Muscle of back (tissue), 3 donors: ENCODE measurements at regions not wholly inside any gene's neighbourhood (a gene's known extent, or its start where the extent isn't known, plus 50 kb on each side); places are given as distances from the start of the nearest gene placed in this dataset.
A peak's percentile ranks its signal among the peaks of the same experiment; 100 is the strongest.

Experiments used
- DNase-seq, 3 donors: peaks; one replicate each; pipeline versions ENCODE4 v3.0.0 to v3.0.0-alpha.2; 2013

- DNase-seq = no peak
Observed at GRCh38 chr16:51474414-51475091, 323.5 kb upstream of the SALL1 start.

DNA sequence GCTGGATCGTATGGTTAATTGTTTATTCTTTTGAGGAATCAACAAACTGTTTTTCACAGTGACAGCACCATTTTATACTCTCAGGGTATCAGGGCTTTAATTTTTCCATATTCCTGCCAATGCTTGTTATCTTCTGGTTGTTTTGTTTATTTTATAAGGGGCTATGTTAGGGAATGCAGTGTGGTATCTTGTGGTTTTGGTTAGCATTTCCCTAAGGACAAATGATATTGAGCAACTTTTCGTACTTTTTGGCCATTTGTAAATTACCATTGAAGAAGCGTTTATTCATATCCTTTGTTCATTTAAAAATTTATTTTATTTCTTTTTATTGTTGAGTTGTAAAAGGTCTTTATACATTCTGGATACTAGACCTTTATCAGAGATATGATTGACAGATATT is 322.0 kb upstream of the SALL1 start:
- DNase-seq = no peak

GRCh38 chr16:51470492-51470891 is 319.4 kb upstream of the SALL1 start:
- no peak for DNase-seq

DNA sequence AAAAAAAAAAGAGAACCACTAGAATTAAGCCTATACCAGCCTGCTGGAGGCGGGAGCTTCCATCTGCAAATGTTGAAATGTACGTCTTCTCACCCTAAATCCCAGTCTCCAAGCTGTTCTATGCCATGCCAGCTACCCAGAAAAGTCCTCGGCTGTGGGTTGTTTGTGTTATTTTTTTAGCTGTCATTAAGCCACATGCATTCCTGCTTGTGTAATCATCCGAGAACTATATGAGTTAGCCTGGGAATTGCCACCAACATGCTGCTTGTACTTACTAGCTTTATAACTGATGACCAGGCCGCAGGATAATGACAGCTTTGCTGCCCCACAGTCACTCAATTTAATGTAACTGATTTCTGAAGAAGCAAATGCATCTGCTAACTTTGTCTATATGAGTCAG is 313.9 kb upstream of the SALL1 start:
- peak in 1 of 3 donors; percentile 14 for DNase-seq

DNA sequence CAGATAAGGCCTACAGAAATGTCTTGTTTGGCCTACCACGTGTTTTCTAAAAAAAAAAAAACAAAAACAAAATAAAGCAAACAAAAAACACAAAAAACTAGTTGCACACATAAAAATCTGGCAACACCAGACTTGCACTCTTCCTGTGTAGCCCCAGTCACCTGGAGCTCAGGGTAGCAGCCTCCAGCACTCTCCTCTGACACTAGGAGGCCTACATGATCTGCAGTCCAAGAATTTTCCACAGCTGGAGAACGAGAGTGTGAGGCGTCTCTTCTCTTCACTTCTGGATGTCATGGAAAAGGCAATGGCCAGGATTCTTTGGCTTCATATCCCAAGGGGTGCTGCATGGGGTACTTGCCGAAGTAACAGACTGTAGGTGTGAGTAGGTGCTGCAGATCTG is 310.2 kb upstream of the SALL1 start:
- no peak for DNase-seq

- DNase-seq = no peak
Observed at GRCh38 chr16:51458356-51459140, 307.5 kb upstream of the SALL1 start.

DNA sequence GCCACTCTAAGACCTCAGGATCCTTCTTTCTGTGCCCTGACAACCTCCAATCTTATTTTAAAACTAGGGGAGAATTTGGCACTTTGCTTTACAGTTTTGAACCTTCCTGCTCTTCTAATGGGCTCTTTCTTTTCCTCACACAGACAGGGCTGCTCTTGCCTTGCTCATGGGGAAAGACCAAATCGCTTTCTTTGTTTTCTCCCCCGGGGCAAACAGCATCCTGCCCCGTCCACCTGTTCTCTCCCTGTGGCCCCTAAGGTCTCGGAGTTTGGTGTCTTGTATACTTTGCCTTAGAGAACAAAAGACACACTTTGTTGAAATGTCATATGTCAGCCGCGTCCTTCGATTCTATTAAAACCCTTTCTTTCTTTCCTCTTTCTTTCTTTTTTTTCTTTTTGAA is 306.7 kb upstream of the SALL1 start:
- no peak for DNase-seq

- no peak for DNase-seq
Observed at GRCh38 chr16:51455398-51455797, 304.3 kb upstream of the SALL1 start.

GRCh38 chr16:51453251-51453650 is 302.2 kb upstream of the SALL1 start:
- DNase-seq = no peak

GRCh38 chr16:51450909-51451308 is 299.8 kb upstream of the SALL1 start:
- peak in 1 of 3 donors; percentile 10 for DNase-seq

GRCh38 chr16:51450376-51450775 is 299.3 kb upstream of the SALL1 start:
- DNase-seq = peak in 2 of 3 donors; percentile 17 to 44

GRCh38 chr16:51449441-51449840 is 298.4 kb upstream of the SALL1 start:
- no peak for DNase-seq

GRCh38 chr16:51445250-51445649 is 294.2 kb upstream of the SALL1 start:
- no peak for DNase-seq

- no peak for DNase-seq
Observed at GRCh38 chr16:51443934-51444333, 292.9 kb upstream of the SALL1 start.

- DNase-seq = no peak
Observed at GRCh38 chr16:51442141-51442870, 291.2 kb upstream of the SALL1 start.

GRCh38 chr16:51440131-51440889 is 289.2 kb upstream of the SALL1 start:
- peak in 2 of 3 donors; percentile 14 to 50 for DNase-seq

GRCh38 chr16:51439271-51439670 is 288.2 kb upstream of the SALL1 start:
- DNase-seq = peak in 1 of 3 donors; percentile 29

DNA sequence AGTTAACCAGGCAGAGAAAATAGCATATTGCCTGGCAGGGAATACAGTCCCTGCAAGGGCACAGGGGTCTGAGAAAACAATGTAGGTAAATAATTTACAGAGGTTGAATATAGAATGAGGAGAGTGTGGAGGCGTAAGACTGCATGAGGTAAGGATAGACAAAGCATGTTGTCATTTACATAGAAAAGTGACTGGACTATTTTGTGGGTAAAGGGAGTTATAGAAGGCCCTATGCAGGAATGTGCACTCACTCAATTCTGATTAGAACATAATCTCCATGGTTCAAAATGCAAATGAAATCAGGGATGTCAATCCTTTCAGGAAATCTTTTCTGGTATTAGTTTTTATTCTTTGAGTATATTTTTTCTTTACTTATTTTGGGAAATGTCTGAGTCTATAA is 285.7 kb upstream of the SALL1 start:
- no peak for DNase-seq

DNA sequence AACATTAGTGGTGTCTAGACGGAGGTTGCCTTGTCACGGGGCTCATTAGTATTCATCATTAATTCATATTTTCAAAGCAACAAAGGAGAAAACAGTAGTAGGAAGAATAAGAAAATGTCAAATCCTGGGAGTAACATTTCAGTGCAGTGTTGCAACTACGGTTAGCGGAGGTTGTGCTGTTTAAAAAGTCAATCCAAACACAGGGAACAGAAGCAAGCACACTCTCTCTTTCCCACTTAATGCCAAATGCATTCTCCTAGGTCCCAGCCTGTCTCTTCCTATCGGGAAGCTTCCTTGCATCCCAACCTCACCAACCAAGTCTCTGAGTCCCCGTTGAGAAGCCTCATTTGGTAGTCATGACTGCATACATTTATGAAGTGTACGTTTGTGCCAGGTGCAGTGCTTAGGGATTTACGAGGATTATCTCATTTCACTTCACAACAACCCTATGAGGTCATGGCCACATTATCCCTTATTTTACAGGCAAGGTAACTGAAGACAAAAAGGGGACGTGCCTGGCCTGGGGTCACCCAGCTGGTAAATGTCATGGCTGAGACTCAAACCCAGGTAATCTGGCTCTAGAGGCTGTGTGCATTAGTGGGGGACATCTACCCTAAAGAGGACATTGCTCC is 283.6 kb upstream of the SALL1 start:
- no peak for DNase-seq

GRCh38 chr16:51433599-51433998 is 282.5 kb upstream of the SALL1 start:
- DNase-seq = no peak

GRCh38 chr16:51431517-51432241 is 280.6 kb upstream of the SALL1 start:
- DNase-seq = peak in 1 of 3 donors; percentile 93
